Activated CD4-positive, alpha-beta memory T cell treated with anti-CD3 and anti-CD28 coated beads, Interleukin-2, amount 10 ng/mL, durations not matched to agents 7 days and 5 days (primary cell): ENCODE measurements at regions not wholly inside any gene's neighbourhood (a gene's known extent, or its start where the extent isn't known, plus 50 kb on each side); places are given as distances from the start of the nearest gene placed in this dataset.

Experiments used
- CTCF ChIA-PET: fragments of 350-600 bp; sonication (Branson Sonifier 250); formaldehyde crosslinking; loops from one replicate; lab custom pipeline; 2021; ENCODE audit warnings: antibody characterized with exemption, inconsistent platforms; lab: Charles Lee
- POLR2A ChIA-PET: fragments of 350-600 bp; sonication (Branson Sonifier 250); formaldehyde crosslinking; loops from one replicate; lab custom pipeline; 2021; ENCODE audit warnings: antibody characterized with exemption; lab: Charles Lee
- DNase-seq: peaks from one replicate; pipeline ENCODE4 v3.0.0-alpha.2; 2020
- H3K27ac Mint-ChIP-seq: one replicate; pipeline ENCODE4 v1.8.0; 2021; ENCODE audit warnings: mild to moderate bottlenecking, mixed read lengths
- H3K27me3 Mint-ChIP-seq: one replicate; pipeline ENCODE4 v1.8.0; 2021; ENCODE audit warnings: mixed read lengths
- H3K36me3 Mint-ChIP-seq: one replicate; pipeline ENCODE4 v1.8.0; 2021; ENCODE audit warnings: low read depth, mixed read lengths
- H3K4me1 Mint-ChIP-seq: one replicate; pipeline ENCODE4 v1.8.0; 2021; ENCODE audit warnings: mixed read lengths
- H3K4me3 Mint-ChIP-seq: one replicate; pipeline ENCODE4 v1.8.0; 2021; ENCODE audit warnings: mild to moderate bottlenecking, mixed read lengths
- H3K9me3 Mint-ChIP-seq: one replicate; pipeline ENCODE4 v1.8.0; 2021; ENCODE audit warnings: mixed read lengths

DNA sequence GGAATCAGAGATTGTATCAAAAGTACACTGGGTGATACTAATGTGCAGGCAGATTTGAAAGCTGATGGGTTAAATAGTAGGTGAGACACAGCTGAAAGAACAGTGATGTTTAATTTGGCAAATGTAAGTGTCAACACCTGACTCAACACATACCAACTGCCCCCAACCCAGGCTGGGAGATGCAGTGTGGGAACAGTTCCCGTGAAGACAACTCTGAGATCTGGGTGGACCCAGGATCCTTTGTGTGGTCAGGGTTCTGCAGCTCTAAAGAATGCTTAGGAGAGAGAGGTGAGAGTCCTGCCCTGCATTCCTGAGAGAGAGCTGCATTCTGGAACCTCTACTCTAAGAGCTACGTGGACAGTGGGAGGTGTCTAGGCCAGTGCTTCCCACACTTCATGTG, 479.7 kb downstream of the RPS24 start:
- Mint-ChIP-seq H3K9me3 (no peaks in the 10 kb centered on the region), H3K27ac (no peak overlapping the region), H3K36me3 (no peaks in the 10 kb centered on the region), H3K4me3 (no peak overlapping the region), H3K4me1 (no peaks in the 10 kb centered on the region), H3K27me3 (peaks cover 1% of the 10 kb centered on the region)
- no peak for DNase-seq
- POLR2A ChIA-PET = no interaction called here
- CTCF ChIA-PET = no interaction called here

DNA sequence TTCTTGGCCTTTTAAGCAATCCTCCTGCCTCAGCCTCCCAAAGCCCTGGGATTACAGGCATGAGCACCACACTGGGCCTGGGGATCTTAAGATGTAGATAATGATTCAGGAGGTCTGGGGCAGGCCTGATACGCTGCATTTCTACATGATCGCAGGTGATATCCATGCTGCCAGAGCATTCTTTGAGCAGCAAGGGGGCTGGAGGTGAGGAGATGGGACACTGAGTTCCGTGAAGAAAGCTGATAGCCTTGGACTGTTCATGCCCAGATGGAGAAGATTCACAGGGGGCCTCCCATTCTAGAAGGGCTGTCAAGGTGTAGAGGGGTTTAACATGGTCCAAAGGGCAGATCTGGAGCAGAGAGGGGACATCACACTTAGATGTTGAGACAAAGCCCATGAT, 480.3 kb downstream of the RPS24 start:
- Mint-ChIP-seq H3K4me1 (no peaks in the 10 kb centered on the region), H3K4me3 (no peak overlapping the region), H3K36me3 (no peaks in the 10 kb centered on the region), H3K9me3 (no peaks in the 10 kb centered on the region), H3K27ac (no peak overlapping the region), H3K27me3 (peaks cover 6% of the 10 kb centered on the region)
- no peak for DNase-seq
- POLR2A ChIA-PET = no interaction called here
- CTCF ChIA-PET = no interaction called here

DNA sequence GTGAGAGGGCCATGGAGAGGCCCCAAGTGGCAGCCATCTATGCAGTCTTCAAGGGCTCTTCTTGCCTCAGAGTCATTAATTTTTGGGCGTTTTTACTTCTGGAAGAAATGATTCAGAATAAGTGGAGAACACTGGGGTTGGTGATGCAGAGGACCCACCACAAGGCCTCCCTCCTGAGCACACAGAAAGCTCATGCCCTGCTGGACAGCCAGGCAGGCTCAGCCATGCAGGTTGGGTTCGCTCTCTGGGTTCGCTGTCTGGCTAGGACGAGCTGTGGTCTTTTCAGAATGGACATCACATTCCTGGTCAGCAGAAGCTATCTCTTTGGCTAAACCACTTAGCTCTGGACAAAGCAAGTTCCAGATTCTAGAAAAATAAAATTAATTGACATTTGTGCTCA, 480.8 kb downstream of the RPS24 start:
- Mint-ChIP-seq H3K36me3 (no peaks in the 10 kb centered on the region), H3K27me3 (peaks cover 6% of the 10 kb centered on the region), H3K27ac (no peak overlapping the region), H3K4me3 (no peak overlapping the region), H3K9me3 (no peaks in the 10 kb centered on the region), H3K4me1 (no peaks in the 10 kb centered on the region)
- DNase-seq = no peak
- POLR2A ChIA-PET = no interaction called here
- CTCF ChIA-PET = no interaction called here

DNA sequence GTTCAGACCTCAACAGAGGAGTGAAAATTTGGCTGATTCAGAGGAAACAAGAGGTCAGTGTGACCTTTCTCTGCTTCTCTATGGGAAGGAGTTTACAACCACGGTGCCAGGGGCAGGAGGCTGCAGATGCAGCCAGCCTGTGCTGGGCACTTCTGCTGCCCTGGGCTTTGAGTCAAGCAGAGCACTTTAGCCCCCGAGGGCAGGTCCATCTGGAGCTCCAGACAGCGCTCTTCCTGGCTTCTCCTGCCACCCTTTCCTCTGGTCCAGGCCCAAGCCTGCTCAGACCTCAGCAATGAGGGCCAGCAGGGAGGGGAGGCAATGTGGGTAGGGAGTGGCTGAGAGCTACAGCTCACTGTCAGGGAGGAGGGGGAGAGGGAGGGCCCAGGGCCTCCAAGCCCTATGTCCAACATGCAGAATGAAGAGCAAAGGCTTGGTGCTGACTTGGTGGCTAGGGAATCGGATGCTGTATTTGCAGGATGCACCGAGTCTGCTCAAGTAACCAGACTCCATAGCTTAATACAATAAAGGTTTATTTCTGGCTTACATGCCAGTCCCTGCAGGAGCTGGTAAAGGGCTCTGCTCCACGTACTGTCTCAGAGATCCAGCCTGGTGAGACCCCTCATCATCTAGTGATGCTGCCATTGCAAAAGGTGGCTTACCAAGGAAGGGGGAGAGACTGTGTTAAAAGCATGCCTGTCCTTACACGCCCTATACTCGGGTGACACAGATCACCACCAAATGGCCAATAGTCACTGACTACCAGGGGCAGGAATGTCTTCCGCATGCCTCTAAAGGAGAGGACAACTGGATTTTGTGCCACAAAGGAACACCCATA, 481.6 kb downstream of the RPS24 start:
- Mint-ChIP-seq H3K9me3 (no peaks in the 10 kb centered on the region), H3K27ac (no peak overlapping the region)

DNA sequence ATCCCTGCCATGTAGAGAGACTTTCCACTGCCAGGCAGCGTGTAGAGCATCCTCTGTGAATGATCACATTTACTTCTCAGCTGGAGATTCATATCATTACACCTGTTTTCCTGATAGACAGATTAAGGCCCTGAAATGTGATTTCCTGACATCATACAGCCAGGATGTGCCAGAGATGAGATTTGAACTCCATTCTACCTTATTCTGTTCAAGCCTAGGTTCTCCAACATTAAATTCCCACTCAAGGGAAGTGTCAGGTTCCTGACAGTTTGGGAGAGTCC, 482.1 kb downstream of the RPS24 start:
- Mint-ChIP-seq H3K36me3 (no peaks in the 10 kb centered on the region), H3K9me3 (no peaks in the 10 kb centered on the region), H3K4me1 (no peaks in the 10 kb centered on the region), H3K27ac (no peak overlapping the region), H3K27me3 (peaks cover 6% of the 10 kb centered on the region), H3K4me3 (no peak overlapping the region)
- no peak for DNase-seq
- ChIA-PET CTCF (no interaction called here), POLR2A (no interaction called here)

More for the DNA sequence above, 481.6 kb downstream of the RPS24 start:
- Mint-ChIP-seq H3K4me1 (no peaks in the 10 kb centered on the region), H3K4me3 (no peak overlapping the region), H3K36me3 (no peaks in the 10 kb centered on the region), H3K27me3 (peaks cover 6% of the 10 kb centered on the region)
- no peak for DNase-seq
- POLR2A ChIA-PET = no interaction called here
- CTCF ChIA-PET = no interaction called here

DNA sequence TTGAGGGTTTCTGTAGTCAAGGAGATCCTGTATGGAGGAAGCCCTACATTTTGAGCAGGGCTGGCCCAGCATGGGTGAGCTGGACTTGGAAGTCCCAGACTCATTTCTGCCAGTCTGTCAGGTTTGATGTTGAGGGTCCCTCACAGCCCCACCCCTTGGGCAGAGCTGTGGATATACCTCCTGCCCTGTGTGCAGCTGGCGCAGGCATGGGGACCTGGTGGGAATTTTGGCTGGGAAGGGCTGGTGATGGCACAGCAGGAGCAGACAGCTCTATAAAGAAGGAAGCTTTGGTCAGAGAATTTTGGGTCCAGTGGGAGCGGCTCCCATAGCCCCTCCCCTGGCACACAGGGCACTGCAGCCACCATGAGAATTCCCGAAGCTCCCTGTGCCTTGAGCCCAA, 482.6 kb downstream of the RPS24 start:
- DNase-seq = no peak
- ChIA-PET CTCF (no interaction called here), POLR2A (no interaction called here)
- Mint-ChIP-seq H3K9me3 (no peaks in the 10 kb centered on the region), H3K4me1 (no peaks in the 10 kb centered on the region), H3K36me3 (no peaks in the 10 kb centered on the region), H3K27me3 (peaks cover 6% of the 10 kb centered on the region), H3K4me3 (no peak overlapping the region), H3K27ac (no peak overlapping the region)

DNA sequence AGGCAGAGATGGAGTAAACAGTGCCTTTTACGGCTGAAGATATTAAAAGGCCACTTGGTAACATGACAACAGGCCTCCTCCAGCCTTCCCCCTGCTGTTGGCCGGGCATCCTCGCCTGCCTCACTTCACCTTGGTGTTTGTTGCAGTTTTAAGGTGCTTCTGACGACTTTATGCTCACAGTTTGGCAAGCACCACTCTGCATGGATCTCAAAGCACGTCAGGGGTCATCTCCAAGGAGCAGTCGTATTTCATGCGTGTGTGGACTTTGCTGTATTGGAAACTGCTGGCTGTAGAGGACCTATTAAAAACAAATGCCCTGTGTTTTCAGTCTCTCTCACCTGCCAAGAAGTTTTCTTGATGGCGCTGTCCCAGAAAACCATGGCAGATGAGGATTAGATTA, 483.1 kb downstream of the RPS24 start:
- ChIA-PET POLR2A (no interaction called here), CTCF (no interaction called here)
- Mint-ChIP-seq H3K4me3 (no peak overlapping the region), H3K27me3 (peaks cover 4% of the 10 kb centered on the region), H3K36me3 (no peaks in the 10 kb centered on the region), H3K9me3 (no peaks in the 10 kb centered on the region), H3K4me1 (no peaks in the 10 kb centered on the region), H3K27ac (no peak overlapping the region)
- no peak for DNase-seq

DNA sequence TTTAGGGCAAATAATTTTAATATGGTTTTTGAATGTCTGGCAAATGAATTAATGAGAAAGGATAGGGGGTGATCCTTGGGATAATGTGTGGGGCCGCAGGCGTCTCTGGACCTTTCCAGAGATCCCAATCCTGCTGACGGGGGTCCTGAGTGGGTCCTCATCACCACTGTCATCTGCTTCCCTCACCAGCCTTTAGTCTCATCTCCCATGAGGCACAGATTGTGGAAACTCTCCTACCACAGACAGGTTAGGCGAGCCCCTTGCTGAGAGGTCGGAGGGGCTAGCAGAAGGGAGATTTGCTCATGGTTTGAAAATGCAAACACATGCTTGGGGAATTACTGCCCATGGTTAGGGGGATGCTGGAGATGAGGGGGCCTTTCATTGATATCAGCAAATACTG, 484.6 kb downstream of the RPS24 start:
- ChIA-PET CTCF (no interaction called here), POLR2A (no interaction called here)
- Mint-ChIP-seq H3K9me3 (no peaks in the 10 kb centered on the region), H3K4me3 (no peak overlapping the region), H3K27ac (no peak overlapping the region), H3K36me3 (no peaks in the 10 kb centered on the region), H3K27me3 (peaks cover 4% of the 10 kb centered on the region), H3K4me1 (no peaks in the 10 kb centered on the region)
- DNase-seq = no peak

DNA sequence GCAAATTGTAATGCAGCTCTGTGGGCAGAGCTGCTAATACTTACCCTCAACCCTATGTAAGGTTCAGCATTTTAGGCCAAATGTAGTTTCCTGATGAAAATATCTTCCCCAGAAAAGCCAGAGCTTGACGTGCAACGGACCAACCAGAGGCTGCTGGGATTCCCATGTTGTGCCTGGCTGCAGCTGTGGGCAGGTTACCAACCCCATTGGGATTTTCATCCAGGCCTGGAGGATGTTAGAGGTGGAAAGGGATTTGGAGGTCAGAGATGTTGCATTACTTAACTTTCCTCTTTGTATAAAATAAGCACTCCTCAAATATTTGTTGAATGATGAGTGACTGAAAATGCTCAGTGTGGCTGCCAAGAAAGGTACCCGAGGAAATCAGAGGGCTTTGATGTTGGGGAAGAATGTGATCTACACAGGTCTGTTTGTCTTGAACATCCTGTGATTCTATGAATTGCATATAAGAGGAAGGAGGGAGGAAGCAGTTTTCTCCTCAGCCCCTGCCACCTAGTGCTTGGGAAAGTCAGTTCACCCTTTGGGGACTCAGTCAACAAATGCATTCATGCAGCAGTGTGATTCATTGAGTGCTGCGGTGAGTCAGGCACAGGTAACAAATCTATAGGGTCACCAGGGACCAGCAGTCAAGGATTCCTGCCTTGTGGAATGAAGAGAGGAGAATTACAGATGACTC, 487.2 kb downstream of the RPS24 start:
- POLR2A ChIA-PET = no interaction called here
- Mint-ChIP-seq H3K9me3 (no peaks in the 10 kb centered on the region), H3K4me1 (no peaks in the 10 kb centered on the region), H3K27ac (no peak overlapping the region), H3K36me3 (no peaks in the 10 kb centered on the region), H3K4me3 (no peak overlapping the region), H3K27me3 (peaks cover 9% of the 10 kb centered on the region)
- DNase-seq = no peak
- CTCF ChIA-PET = interaction anchor here (0.7 kb wide), 1 partner anchor 237 kb away, joined by 3 read pairs; no protein-coding TSS in a partner anchor

DNA sequence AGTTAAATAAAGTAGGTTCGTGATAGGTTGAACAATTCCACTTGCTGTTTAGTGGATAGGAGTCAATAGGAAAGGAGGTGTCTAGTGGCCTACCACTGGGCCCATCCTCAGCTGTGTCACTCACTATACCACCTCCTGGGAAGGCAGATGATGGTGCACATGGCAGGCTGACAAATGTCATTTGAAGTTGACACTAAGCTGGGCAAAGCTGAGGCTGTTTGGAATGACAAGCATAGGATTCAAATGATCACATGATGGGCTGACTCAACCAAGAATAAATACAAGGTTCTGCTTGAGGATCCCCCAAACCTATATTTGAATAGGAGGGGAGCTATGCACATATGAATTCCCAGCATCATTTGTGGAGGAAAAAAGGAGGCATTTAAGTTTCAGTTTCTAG, 489.8 kb downstream of the RPS24 start:
- no peaks in the 10 kb centered on the region for H3K9me3 Mint-ChIP-seq
- POLR2A ChIA-PET = no interaction called here
- CTCF ChIA-PET = no interaction called here
- peaks cover 11% of the 10 kb centered on the region for H3K27me3 Mint-ChIP-seq
- no peaks in the 10 kb centered on the region for H3K36me3 Mint-ChIP-seq
- H3K4me3 Mint-ChIP-seq = no peak overlapping the region
- no peak for DNase-seq
- H3K4me1 Mint-ChIP-seq = no peaks in the 10 kb centered on the region
- H3K27ac Mint-ChIP-seq = no peak overlapping the region

DNA sequence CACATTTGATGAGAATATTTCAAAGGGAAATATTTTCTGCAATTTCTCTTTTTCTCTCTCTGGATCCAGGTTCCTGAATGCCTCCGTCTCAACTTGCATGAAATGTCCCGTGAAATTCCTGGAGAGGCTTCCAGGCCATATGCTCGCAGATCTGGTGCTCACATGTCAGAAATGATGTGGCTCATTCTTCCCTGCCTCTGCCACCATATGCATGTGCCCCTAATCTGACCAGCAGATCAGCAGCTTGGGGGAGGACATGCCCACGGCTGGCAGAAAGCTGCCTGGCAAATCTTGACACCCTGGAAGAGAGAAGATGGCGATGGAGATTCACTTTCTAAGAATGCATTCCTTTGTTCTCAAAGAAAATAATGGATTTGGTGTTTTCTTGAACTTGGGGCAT, 490.7 kb downstream of the RPS24 start:
- ChIA-PET POLR2A (no interaction called here), CTCF (no interaction called here)
- no peak for DNase-seq
- Mint-ChIP-seq H3K9me3 (no peaks in the 10 kb centered on the region), H3K4me1 (no peaks in the 10 kb centered on the region), H3K36me3 (no peaks in the 10 kb centered on the region), H3K4me3 (no peak overlapping the region), H3K27me3 (peaks cover 10% of the 10 kb centered on the region), H3K27ac (no peak overlapping the region)

DNA sequence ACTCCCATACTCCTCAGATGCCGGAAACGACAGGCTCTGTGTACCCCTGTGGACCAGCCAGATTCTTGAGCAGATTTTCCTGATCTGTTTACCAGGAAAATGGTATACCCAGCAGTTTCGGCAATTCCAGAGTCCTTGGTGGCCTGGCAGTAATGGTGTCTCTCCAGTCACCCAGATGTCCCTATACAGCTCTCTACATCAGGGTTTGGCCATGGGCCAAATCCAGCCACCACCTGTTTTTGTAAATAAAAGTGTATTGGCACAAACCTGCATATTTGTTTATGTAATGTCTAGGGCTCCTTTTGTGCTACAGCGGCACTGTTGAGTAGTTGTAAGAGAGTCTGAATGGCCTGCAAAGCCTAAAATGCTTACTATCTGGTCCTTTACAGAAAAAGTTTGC, 491.3 kb downstream of the RPS24 start:
- Mint-ChIP-seq H3K4me3 (no peak overlapping the region), H3K4me1 (no peaks in the 10 kb centered on the region), H3K27me3 (peaks cover 10% of the 10 kb centered on the region), H3K9me3 (no peaks in the 10 kb centered on the region), H3K27ac (no peak overlapping the region), H3K36me3 (no peaks in the 10 kb centered on the region)
- CTCF ChIA-PET = no interaction called here
- no peak for DNase-seq
- POLR2A ChIA-PET = no interaction called here

DNA sequence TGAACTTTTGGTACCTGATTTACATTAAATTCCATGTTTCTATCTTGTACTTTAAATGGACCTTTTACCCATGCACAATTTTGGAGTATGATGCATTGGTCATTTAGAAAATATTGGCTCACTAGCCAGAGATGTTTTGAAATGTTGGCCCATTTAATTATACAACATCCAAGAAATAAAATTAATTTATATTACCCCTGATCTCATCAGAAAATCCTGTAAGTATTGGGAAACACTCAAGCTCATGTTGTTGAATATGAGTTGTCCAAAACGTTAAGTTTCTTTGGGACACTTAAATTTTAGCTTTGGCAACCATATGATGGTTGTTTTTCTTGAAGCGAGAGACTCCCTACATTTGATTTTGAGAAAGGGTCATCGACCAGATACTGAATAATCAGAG, 492.7 kb downstream of the RPS24 start:
- ChIA-PET POLR2A (no interaction called here), CTCF (no interaction called here)
- no peak overlapping the region for H3K4me3 Mint-ChIP-seq
- no peaks in the 10 kb centered on the region for H3K4me1 Mint-ChIP-seq
- H3K9me3 Mint-ChIP-seq = no peaks in the 10 kb centered on the region
- H3K36me3 Mint-ChIP-seq = no peaks in the 10 kb centered on the region
- H3K27ac Mint-ChIP-seq = no peak overlapping the region
- no peak for DNase-seq
- peaks cover 12% of the 10 kb centered on the region for H3K27me3 Mint-ChIP-seq

DNA sequence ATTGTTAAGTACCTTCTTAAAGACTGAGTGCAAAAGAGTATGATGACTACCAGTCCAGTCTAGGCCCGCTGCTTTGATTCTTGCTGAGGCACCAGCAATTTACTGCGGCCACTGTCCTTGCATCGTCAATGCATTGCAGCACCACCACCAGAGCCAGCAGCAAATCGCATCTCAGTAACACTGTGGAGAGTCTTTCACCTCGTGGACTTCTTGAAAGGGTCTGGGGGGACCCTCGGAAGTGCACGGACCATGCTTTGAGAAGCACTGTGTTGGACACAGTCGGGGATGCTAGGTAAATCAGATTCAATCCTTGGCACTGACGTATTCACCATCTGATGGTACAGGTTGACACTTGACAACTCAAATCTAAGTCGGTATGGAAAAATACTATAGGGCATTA, 493.6 kb downstream of the RPS24 start:
- no peaks in the 10 kb centered on the region for H3K36me3 Mint-ChIP-seq
- DNase-seq = no peak
- no peak overlapping the region for H3K27ac Mint-ChIP-seq
- no peak overlapping the region for H3K4me3 Mint-ChIP-seq
- ChIA-PET CTCF (no interaction called here), POLR2A (no interaction called here)
- no peaks in the 10 kb centered on the region for H3K4me1 Mint-ChIP-seq
- peaks cover 14% of the 10 kb centered on the region for H3K27me3 Mint-ChIP-seq
- no peaks in the 10 kb centered on the region for H3K9me3 Mint-ChIP-seq
